K562 (cell line): ENCODE measurements at regions not wholly inside any gene's neighbourhood (a gene's known extent, or its start where the extent isn't known, plus 50 kb on each side); places are given as distances from the start of the nearest gene placed in this dataset.

Experiments
- ATAC-seq: fragments of 200-7000 bp; cut with Tn5 transposase; 3 replicates; pipeline ENCODE4 v1.9.1; 2020; ENCODE audit warnings: moderate library complexity
- BruUV-seq: library from RNA; stranded (reverse); fragments of 400-500 nt; replicated peaks from 2 replicates; lab custom pipeline; 2021; lab: Mats Ljungman, UMichigan
- CTCF ChIA-PET: fragments of 300-600 bp; formaldehyde crosslinking; extraction: SDS; loops from one replicate; lab custom pipeline; 2021; ENCODE audit warnings: low intra/inter-chr PET ratio; lab: Yijun Ruan, JAX
- POLR2A ChIA-PET: fragments of 300-600, 350-650 bp; sonication (Branson Sonifier 250); formaldehyde crosslinking; extraction: SDS; loops from one replicate; lab custom pipeline; 2021; ENCODE audit warnings: antibody characterized with exemption, inconsistent platforms; lab: Yijun Ruan, JAX
- DNase-seq, 4 experiments: peaks; one replicate each; pipeline versions ENCODE4 v3.0.0 to v3.0.0-alpha.2; 2011 to 2018; ENCODE audit warnings: low spot score in 3 of 4, mixed read lengths in 3 of 4; ENCODE audit errors: extremely low read depth in 1 of 4
- FAIRE-seq: peaks from 2 replicates; lab custom pipeline; 2011; peaks lifted over from hg19 to GRCh38; lab: Jason Lieb, UNC
- H2AFZ ChIP-seq: 2 replicates; pipeline ENCODE4 v1.6.0; 2011; ENCODE audit warnings: low read depth, low read length, control low read depth, inconsistent platforms
- H3K27ac ChIP-seq: fragments of 200-600 bp; 3 replicates; pipeline ENCODE4 v1.8.0; 2011; ENCODE audit warnings: low read depth, mild to moderate bottlenecking, control low read depth, inconsistent platforms, low read length, moderate library complexity, mixed read lengths; ENCODE audit errors: extremely low read depth
- H3K27me3 ChIP-seq, 2 experiments: fragments of 300-600 bp in 1 of 2; 2 replicates in 1 of 2; 3 replicates in 1 of 2; pipeline versions ENCODE4 v1.6.0 to v1.8.0; 2011; ENCODE audit warnings: inconsistent platforms in 2 of 2, low read length in 2 of 2, mild to moderate bottlenecking in 1 of 2, mixed read lengths in 1 of 2, moderate library complexity in 1 of 2; ENCODE audit not compliant: control insufficient read depth in 2 of 2, insufficient read depth in 2 of 2
- H3K36me3 ChIP-seq: fragments of 300-600 bp; 3 replicates; pipeline ENCODE4 v1.8.0; 2011; ENCODE audit warnings: mild to moderate bottlenecking, low read length, inconsistent platforms; ENCODE audit not compliant: control insufficient read depth, insufficient read depth
- H3K4me1 ChIP-seq, 2 experiments: fragments of 200-600 bp in 1 of 2; replicated peaks in 1 of 2; 2 replicates in 1 of 2; 3 replicates in 1 of 2; pipeline versions ENCODE4 v1.5.1 to v1.8.0; 2011; ENCODE audit warnings: inconsistent platforms in 2 of 2, low read length in 2 of 2, mild to moderate bottlenecking in 1 of 2, mixed read lengths in 1 of 2, moderate library complexity in 1 of 2; ENCODE audit not compliant: control insufficient read depth in 2 of 2, insufficient read depth in 2 of 2
- H3K4me2 ChIP-seq: 2 replicates; pipeline ENCODE4 v1.6.1; 2011; ENCODE audit warnings: low read length, control low read depth, inconsistent platforms, mixed read lengths; ENCODE audit not compliant: insufficient read depth
- H3K4me3 ChIP-seq: fragments of 200-600 bp; sonication (generic), shearing (Covaris generic); 2 replicates; pipeline ENCODE4 v1.5.1; 2016; ENCODE audit warnings: control low read depth, inconsistent platforms
- H3K79me2 ChIP-seq: fragments of 200-600 bp; 3 replicates; pipeline ENCODE4 v1.8.0; 2011; ENCODE audit warnings: low read length, inconsistent platforms; ENCODE audit not compliant: control insufficient read depth, insufficient read depth
- H3K9ac ChIP-seq, 2 experiments: 2 replicates each; pipeline versions ENCODE4 v1.6.0 to v1.6.1; 2011; ENCODE audit warnings: low read depth in 2 of 2, low read length in 2 of 2, control low read depth in 1 of 2, inconsistent platforms in 1 of 2, mild to moderate bottlenecking in 1 of 2, mixed read lengths in 1 of 2; ENCODE audit not compliant: insufficient read depth in 1 of 2
- H3K9me1 ChIP-seq: one replicate; pipeline ENCODE4 v1.6.0; 2011; ENCODE audit warnings: inconsistent platforms, mild to moderate bottlenecking, low read length, moderate library complexity; ENCODE audit not compliant: control insufficient read depth, insufficient read depth
- H3K9me3 ChIP-seq: replicated peaks from 2 replicates; pipeline ENCODE4 v1.5.1; 2011; ENCODE audit warnings: low read depth, low read length, inconsistent platforms; ENCODE audit not compliant: control insufficient read depth, insufficient read depth
- H4K20me1 ChIP-seq: replicated peaks from 2 replicates; pipeline ENCODE4 v1.6.1; 2011; ENCODE audit warnings: low read length, inconsistent platforms, mixed read lengths; ENCODE audit not compliant: control insufficient read depth, insufficient read depth
- C11orf30 ChIP-seq: fragments of 450-650 bp; IDR thresholded peaks from 2 replicates; pipeline ENCODE4 v1.6.1; 2016; ENCODE audit warnings: low read depth, mild to moderate bottlenecking
- MAFF ChIP-seq: IDR thresholded peaks from 2 replicates; pipeline ENCODE4 v1.6.1; 2012; ENCODE audit warnings: low read length, improper control_type of control experiment
- MAFG ChIP-seq: fragments of 450-650 bp; conservative IDR thresholded peaks from 2 replicates; pipeline ENCODE4 v1.6.1; 2016; ENCODE audit warnings: missing genetic modification characterization, missing compliant biosample characterization
- MAFK ChIP-seq: IDR thresholded peaks from 2 replicates; pipeline ENCODE4 v1.6.1; 2011; ENCODE audit warnings: low read length, improper control_type of control experiment
- TAF1 ChIP-seq: IDR thresholded peaks from 2 replicates; pipeline ENCODE4 v1.6.1; 2011; ENCODE audit warnings: mild to moderate bottlenecking, low read length, moderate library complexity; ENCODE audit not compliant: insufficient read depth, control insufficient read depth, severe bottlenecking; ENCODE audit errors: extremely low read depth
- ZNF316 ChIP-seq: fragments of 450-650 bp; IDR thresholded peaks from 2 replicates; pipeline ENCODE4 v1.6.1; 2016
- ZNF740 ChIP-seq, 3 experiments: fragments of 200-800 bp in 1 of 3; sonication (Bioruptor generic) in 1 of 3; sonication (generic) in 1 of 3; formaldehyde crosslinking in 1 of 3; IDR thresholded peaks; 2 replicates each; pipeline versions ENCODE4 v1.6.1 to v1.8.0; 2016 to 2022; ENCODE audit warnings: mild to moderate bottlenecking in 2 of 3, missing compliant biosample characterization in 2 of 3, missing genetic modification characterization in 2 of 3, missing genetic modification reagents in 1 of 3
- WGBS: fragments of 100-300 bp; shearing (Covaris generic); methylation state at CpG from one replicate; pipeline ENCODE4 v1.1.6; 2016; ENCODE audit warnings: low coverage, mixed read lengths; ENCODE audit not compliant: insufficient coverage; ENCODE audit errors: missing lambda C conversion rate; 5-methylcytosine and 5-hydroxymethylcytosine counted together
- in situ Hi-C: fragments of 300-500 bp; cut with MboI; formaldehyde crosslinking; loops from 4 replicates; pipeline ENCODE4 v1.15.0; 2018; ENCODE audit warnings: inconsistent platforms, mixed read lengths
- intact Hi-C: fragments of 100-400 bp; cut with micrococcal nuclease; formaldehyde crosslinking; loops from 2 replicates; pipeline ENCODE4 v1.14.2; 2022
- TF ChIP-seq, protein P1 (sequence below): fragments of 450-650 bp; IDR thresholded peaks from one replicate; pipeline ENCODE4 v1.6.1; 2018; ENCODE audit warnings: mild to moderate bottlenecking, moderate library complexity; ENCODE audit not compliant: partially characterized antibody

- Histone ChIP-seq H3K4me3 (no peak overlapping the region), H3K27me3 (no peaks in the 10 kb centered on the region), H3K9me1 (no peaks in the 10 kb centered on the region), H4K20me1 (no peaks in the 10 kb centered on the region), H2AFZ (no peak overlapping the region), H3K27ac (no peak overlapping the region), H3K36me3 (no peaks in the 10 kb centered on the region), H3K9me3 (no peaks in the 10 kb centered on the region), H3K9ac (no peak overlapping the region), H3K4me1 (no peaks in the 10 kb centered on the region), H3K79me2 (no peaks in the 10 kb centered on the region), H3K4me2 (no peak overlapping the region)
- ChIA-PET POLR2A (no interaction called here), CTCF (no interaction called here)
- no TSS peak for BruUV-seq
- FAIRE-seq (no peak), ATAC-seq (no peak), DNase-seq (no peak)
- 55% methylated on average over 4 of the region's 4 CpGs for WGBS
- in situ Hi-C loops, result no loop called here
- TF ChIP-seq ZNF740 (CRISPR knock-in tag; IDR thresholded peaks at IDR 0.05) (no peak), ZNF740 (tag; IDR thresholded peaks at IDR 0.05) (no peak), TAF1 (no peak), MAFK (peak; percentile 53; the same call in 1 of the 2 replicates), ZNF316 (peak; percentile 85), MAFF (peak; percentile 52; the same call in 1 of the 2 replicates), MAFG (tag) (peak; percentile 62), C11orf30 (peak; percentile 47; the same call in 1 of the 2 replicates)
- TF ChIP-seq, protein P1, sequence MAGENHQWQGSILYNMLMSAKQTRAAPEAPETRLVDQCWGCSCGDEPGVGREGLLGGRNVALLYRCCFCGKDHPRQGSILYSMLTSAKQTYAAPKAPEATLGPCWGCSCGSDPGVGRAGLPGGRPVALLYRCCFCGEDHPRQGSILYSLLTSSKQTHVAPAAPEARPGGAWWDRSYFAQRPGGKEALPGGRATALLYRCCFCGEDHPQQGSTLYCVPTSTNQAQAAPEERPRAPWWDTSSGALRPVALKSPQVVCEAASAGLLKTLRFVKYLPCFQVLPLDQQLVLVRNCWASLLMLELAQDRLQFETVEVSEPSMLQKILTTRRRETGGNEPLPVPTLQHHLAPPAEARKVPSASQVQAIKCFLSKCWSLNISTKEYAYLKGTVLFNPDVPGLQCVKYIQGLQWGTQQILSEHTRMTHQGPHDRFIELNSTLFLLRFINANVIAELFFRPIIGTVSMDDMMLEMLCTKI, result no peak
- intact Hi-C loops, result no loop called here
Observed at GRCh38 chr5:29024052-29024451, 1985.7 kb upstream of the CDH9 start.
